Hepatocyte (in vitro differentiated cells): ENCODE measurements at regions not wholly inside any gene's neighbourhood (a gene's known extent, or its start where the extent isn't known, plus 50 kb on each side); places are given as distances from the start of the nearest gene placed in this dataset.

Experiments used
- EZH2 ChIP-seq: fragments of 200-600 bp; sonication (generic); IDR thresholded peaks from 2 replicates; pipeline ENCODE4 v1.6.1; 2016; ENCODE audit warnings: antibody characterized with exemption, mild to moderate bottlenecking, borderline replicate concordance
- TF ChIP-seq, protein P1 (sequence below): fragments of 200-600 bp; sonication (generic); IDR thresholded peaks from 2 replicates; pipeline ENCODE4 v1.5.1; 2016; ENCODE audit warnings: antibody characterized with exemption, mild to moderate bottlenecking; ENCODE audit not compliant: poor library complexity

DNA sequence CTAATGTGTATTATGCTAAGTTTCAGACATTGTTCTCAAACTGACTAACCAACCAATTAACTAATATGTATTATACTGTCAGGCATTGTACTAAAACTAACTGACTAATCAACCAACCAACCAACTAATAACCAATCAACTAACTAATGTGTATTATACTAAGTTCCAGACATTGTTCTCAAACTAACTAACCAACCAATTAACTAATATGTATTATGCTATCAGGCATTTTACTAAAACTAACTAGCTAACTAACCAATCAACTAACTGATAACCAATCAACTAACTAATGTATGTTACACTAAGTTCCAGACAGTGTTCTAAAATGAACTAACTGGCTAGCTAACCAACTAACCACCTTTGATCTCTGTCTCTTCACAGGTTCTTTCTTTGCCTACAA lies 152.3 kb downstream of the SUDS3 start:
- no peak for TF ChIP-seq EZH2
- TF ChIP-seq, protein P1, sequence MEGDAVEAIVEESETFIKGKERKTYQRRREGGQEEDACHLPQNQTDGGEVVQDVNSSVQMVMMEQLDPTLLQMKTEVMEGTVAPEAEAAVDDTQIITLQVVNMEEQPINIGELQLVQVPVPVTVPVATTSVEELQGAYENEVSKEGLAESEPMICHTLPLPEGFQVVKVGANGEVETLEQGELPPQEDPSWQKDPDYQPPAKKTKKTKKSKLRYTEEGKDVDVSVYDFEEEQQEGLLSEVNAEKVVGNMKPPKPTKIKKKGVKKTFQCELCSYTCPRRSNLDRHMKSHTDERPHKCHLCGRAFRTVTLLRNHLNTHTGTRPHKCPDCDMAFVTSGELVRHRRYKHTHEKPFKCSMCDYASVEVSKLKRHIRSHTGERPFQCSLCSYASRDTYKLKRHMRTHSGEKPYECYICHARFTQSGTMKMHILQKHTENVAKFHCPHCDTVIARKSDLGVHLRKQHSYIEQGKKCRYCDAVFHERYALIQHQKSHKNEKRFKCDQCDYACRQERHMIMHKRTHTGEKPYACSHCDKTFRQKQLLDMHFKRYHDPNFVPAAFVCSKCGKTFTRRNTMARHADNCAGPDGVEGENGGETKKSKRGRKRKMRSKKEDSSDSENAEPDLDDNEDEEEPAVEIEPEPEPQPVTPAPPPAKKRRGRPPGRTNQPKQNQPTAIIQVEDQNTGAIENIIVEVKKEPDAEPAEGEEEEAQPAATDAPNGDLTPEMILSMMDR = no peak
